NCI-H2107 treated with DMSO at 0.1 percent for 48 hours (cell line): ENCODE measurements at regions not wholly inside any gene's neighbourhood (a gene's known extent, or its start where the extent isn't known, plus 50 kb on each side); places are given as distances from the start of the nearest gene placed in this dataset.
"Not testable (repeated sequence)": the region's sequence is repeated elsewhere in the genome, so short reads cannot be mapped to it uniquely, and the experiment has no call there.

ENCODE experiments used
- DNase-seq: peaks from one replicate; lab custom pipeline; 2025; ENCODE audit not compliant: unreplicated experiment; lab: John Stamatoyannopoulos, UW

GRCh38 chr2:35960596-35960995, 395.0 kb upstream of the CRIM1 start:
- DNase-seq: no peak

GRCh38 chr2:35957053-35957452, 398.5 kb upstream of the CRIM1 start:
- DNase-seq: not testable (repeated sequence)

- DNase-seq: no peak
These were observed 409.1 kb upstream of the CRIM1 start for GRCh38 chr2:35946478-35946877.

GRCh38 chr2:35938838-35939237, 416.7 kb upstream of the CRIM1 start:
- DNase-seq: no peak

- no peak for DNase-seq
These were observed 422.5 kb upstream of the CRIM1 start for GRCh38 chr2:35933031-35933430.

- DNase-seq: no peak
These were observed 423.2 kb upstream of the CRIM1 start for GRCh38 chr2:35932276-35932963.

GRCh38 chr2:35931626-35932025, 424.0 kb upstream of the CRIM1 start:
- DNase-seq: no peak

- no peak for DNase-seq
These were observed 424.5 kb upstream of the CRIM1 start for GRCh38 chr2:35931115-35931514.

GRCh38 chr2:35929551-35929950, 426.0 kb upstream of the CRIM1 start:
- DNase-seq: no peak

GRCh38 chr2:35920061-35920460, 435.5 kb upstream of the CRIM1 start:
- no peak for DNase-seq

- DNase-seq: no peak
These were observed 440.3 kb upstream of the CRIM1 start for GRCh38 chr2:35915261-35915660.

GRCh38 chr2:35891936-35892335, 463.6 kb upstream of the CRIM1 start:
- no peak for DNase-seq

GRCh38 chr2:35891528-35891927, 464.1 kb upstream of the CRIM1 start:
- DNase-seq: no peak

- no peak for DNase-seq
These were observed 468.4 kb upstream of the CRIM1 start for GRCh38 chr2:35887146-35887545.

- no peak for DNase-seq
These were observed 481.7 kb upstream of the CRIM1 start for GRCh38 chr2:35873921-35874320.

- DNase-seq: no peak
These were observed 483.9 kb upstream of the CRIM1 start for GRCh38 chr2:35871672-35872071.

- no peak for DNase-seq
These were observed 484.9 kb upstream of the CRIM1 start for GRCh38 chr2:35870713-35871112.

GRCh38 chr2:35864141-35864540, 491.4 kb upstream of the CRIM1 start:
- no peak for DNase-seq

GRCh38 chr2:35858216-35858615, 497.4 kb upstream of the CRIM1 start:
- no peak for DNase-seq

- no peak for DNase-seq
These were observed 498.1 kb upstream of the CRIM1 start for GRCh38 chr2:35857498-35857897.

- DNase-seq: no peak
These were observed 524.2 kb upstream of the CRIM1 start for GRCh38 chr2:35831385-35831784.

- no peak for DNase-seq
These were observed 524.7 kb upstream of the CRIM1 start for GRCh38 chr2:35830833-35831232.

- no peak for DNase-seq
These were observed 528.5 kb upstream of the CRIM1 start for GRCh38 chr2:35827086-35827485.
